GM19239 (cell line): ENCODE measurements at regions not wholly inside any gene's neighbourhood (a gene's known extent, or its start where the extent isn't known, plus 50 kb on each side); places are given as distances from the start of the nearest gene placed in this dataset.

Experiments used
- DNase-seq: peaks from one replicate; pipeline ENCODE4 v3.0.0; 2011; ENCODE audit warnings: low spot score; ENCODE audit not compliant: insufficient read length
- FAIRE-seq: peaks from 2 replicates; lab custom pipeline; 2011; peaks lifted over from hg19 to GRCh38; lab: Jason Lieb, UNC

GRCh38 chr6:6516666-6517458 is 71.7 kb upstream of the LY86 start:
- FAIRE-seq (no peak), DNase-seq (no peak)

GRCh38 chr6:6518631-6519427 is 69.7 kb upstream of the LY86 start:
- no peak for DNase-seq
- FAIRE-seq, result no peak

GRCh38 chr6:6521961-6522482 is 66.5 kb upstream of the LY86 start:
- no peak for FAIRE-seq
- no peak for DNase-seq

GRCh38 chr6:6522709-6523108 is 65.8 kb upstream of the LY86 start:
- DNase-seq (no peak), FAIRE-seq (no peak)

- FAIRE-seq, result no peak
- DNase-seq, result no peak
Measured at GRCh38 chr6:6524951-6525350, 63.6 kb upstream of the LY86 start.

DNA sequence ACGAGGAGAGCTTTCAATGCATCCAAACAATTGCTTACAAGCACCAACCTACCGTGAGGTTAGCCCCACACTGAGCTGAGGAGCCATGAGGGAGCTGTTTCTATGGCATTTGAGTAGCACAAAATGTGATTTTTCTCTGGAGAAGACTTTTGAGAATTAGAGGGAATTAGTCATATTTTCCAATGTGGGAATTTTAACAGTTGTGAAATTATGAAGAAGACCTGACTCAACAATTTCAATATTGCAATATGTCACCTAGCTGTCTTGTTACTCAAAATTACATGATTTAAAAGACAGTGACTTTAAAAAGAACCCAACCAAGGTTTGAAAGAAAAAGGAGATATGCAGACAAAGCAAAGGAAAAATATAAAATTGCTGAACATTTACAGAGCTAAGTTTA is 62.6 kb upstream of the LY86 start:
- FAIRE-seq, result no peak
- DNase-seq, result no peak

- FAIRE-seq (no peak), DNase-seq (no peak)
Measured at GRCh38 chr6:6529275-6529674, 59.2 kb upstream of the LY86 start.

GRCh38 chr6:6533176-6533575 is 55.3 kb upstream of the LY86 start:
- no peak for DNase-seq
- FAIRE-seq, result no peak

DNA sequence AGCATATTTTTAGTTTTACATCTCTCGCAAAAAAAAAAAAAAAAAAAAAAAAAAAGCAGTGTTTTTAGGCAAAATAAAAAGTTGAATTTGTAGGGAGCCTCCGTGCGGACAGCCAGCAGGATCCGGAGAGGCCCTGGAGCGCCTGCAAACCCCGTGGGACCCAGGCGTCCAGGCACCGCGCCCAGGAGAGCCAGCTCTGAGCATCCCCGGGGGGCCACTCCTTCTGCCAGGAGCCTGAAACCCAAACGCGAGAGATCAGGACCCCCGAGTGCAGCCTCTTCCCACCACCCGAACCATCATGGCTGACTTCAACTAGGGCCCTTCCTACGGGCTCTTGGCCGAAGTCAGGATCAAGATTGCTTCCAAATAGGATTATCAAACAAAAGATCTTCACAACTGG is 54.1 kb upstream of the LY86 start:
- DNase-seq, result no peak
- no peak for FAIRE-seq

DNA sequence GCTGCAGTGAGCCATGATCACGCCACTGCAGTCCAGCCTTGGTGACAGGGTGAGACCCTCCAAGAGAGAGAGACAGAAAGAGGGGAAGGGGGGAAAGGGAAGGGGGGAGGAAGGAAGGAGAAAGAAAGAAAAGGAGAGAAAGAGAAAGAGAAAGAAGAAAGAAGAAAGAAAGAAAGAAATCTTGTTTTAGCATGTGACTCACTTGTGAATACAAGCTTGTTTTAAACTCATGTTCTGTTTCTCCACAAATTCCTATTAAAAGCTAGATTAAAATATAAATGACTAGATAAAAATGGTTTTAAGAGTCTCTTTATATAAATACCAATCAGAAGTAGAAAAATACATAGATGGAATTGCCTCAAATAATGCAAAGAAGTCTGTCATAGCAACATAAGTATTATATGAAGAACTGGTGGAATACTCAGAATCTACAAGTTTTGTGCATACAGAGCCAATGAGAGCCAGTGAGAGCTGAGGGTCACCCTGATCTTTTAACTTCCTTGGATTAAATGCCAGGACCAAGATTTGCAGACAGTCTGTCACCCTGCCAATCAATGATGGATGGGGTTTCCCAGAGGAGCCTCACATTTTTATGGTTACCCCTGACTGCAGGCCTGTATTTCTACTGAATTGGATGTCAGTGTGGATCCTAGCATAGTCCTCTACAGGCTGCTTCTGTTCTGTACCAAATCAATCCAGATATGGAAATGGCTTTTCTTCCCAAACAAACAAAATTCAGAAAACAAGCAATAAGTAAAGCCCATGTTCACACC is 50.8 kb upstream of the LY86 start:
- DNase-seq, result no peak

GRCh38 chr6:6538261-6538660 is 50.3 kb upstream of the LY86 start:
- no peak for FAIRE-seq
- no peak for DNase-seq

More for the DNA sequence above, 50.8 kb upstream of the LY86 start:
- FAIRE-seq, result no peak
